Esophagus squamous epithelium (tissue), 5 donors: ENCODE measurements at regions not wholly inside any gene's neighbourhood (a gene's known extent, or its start where the extent isn't known, plus 50 kb on each side); places are given as distances from the start of the nearest gene placed in this dataset.

Source experiments
- DNase-seq: peaks from one replicate; lab custom pipeline; 2025; lab: John Stamatoyannopoulos, UW
- H3K27ac ChIP-seq, 4 donors: fragments of 200-600 bp; sonication (generic); one replicate each; pipeline ENCODE4 v1.5.1; 2016 to 2019; ENCODE audit warnings: mild to moderate bottlenecking in 1 of 4
- H3K27me3 ChIP-seq, 4 donors: fragments of 200-600 bp; sonication (generic); 1 replicate in 3 of 4; 2 replicates in 1 of 4; pipeline versions ENCODE4 v1.5.1 to v1.6.0; 2017 to 2021; ENCODE audit warnings: antibody characterized with exemption in 1 of 4
- H3K36me3 ChIP-seq, 3 donors: fragments of 200-600 bp; sonication (generic); one replicate each; pipeline ENCODE4 v1.5.1; 2016 to 2019
- H3K4me1 ChIP-seq, 3 donors: fragments of 200-600 bp; sonication (generic); one replicate each; pipeline ENCODE4 v1.5.1; 2017 to 2019
- H3K4me3 ChIP-seq, 4 donors: fragments of 200-600 bp; sonication (generic); 1 replicate in 3 of 4; 2 replicates in 1 of 4; pipeline ENCODE4 v1.5.1; 2016 to 2019; ENCODE audit warnings: mild to moderate bottlenecking in 2 of 4, moderate library complexity in 1 of 4
- H3K9me3 ChIP-seq, 3 donors: fragments of 200-600 bp; sonication (generic); one replicate each; pipeline ENCODE4 v1.5.1; 2016 to 2019
- POLR2A ChIP-seq, 4 donors: fragments of 450-650 bp; IDR thresholded peaks; one replicate each; pipeline ENCODE4 v1.6.1; 2017; ENCODE audit warnings: antibody characterized with exemption in 4 of 4, mild to moderate bottlenecking in 4 of 4, moderate library complexity in 3 of 4
- whole genome bisulfite sequencing, 2 donors: methylation state at CpG; one replicate each; pipeline ENCODE4 v1.1.5; 2018; 5-methylcytosine and 5-hydroxymethylcytosine counted together
- intact Hi-C: fragments of 100-400 bp; cut with DNase I; formaldehyde crosslinking; loops from one replicate; pipeline ENCODE4 v1.15.0; 2022
- TF ChIP-seq, protein P1 (sequence below), 6 experiments: fragments of 450-650 bp in 4 of 6; fragments of 200-600 bp in 2 of 6; sonication (generic) in 2 of 6; IDR thresholded peaks; one replicate each; pipeline ENCODE4 v1.5.1; 2016 to 2019; ENCODE audit warnings: antibody characterized with exemption in 6 of 6, mild to moderate bottlenecking in 4 of 6, moderate library complexity in 4 of 6
- donor health status: DM: yes; HTN: yes; CAD: no.

DNA sequence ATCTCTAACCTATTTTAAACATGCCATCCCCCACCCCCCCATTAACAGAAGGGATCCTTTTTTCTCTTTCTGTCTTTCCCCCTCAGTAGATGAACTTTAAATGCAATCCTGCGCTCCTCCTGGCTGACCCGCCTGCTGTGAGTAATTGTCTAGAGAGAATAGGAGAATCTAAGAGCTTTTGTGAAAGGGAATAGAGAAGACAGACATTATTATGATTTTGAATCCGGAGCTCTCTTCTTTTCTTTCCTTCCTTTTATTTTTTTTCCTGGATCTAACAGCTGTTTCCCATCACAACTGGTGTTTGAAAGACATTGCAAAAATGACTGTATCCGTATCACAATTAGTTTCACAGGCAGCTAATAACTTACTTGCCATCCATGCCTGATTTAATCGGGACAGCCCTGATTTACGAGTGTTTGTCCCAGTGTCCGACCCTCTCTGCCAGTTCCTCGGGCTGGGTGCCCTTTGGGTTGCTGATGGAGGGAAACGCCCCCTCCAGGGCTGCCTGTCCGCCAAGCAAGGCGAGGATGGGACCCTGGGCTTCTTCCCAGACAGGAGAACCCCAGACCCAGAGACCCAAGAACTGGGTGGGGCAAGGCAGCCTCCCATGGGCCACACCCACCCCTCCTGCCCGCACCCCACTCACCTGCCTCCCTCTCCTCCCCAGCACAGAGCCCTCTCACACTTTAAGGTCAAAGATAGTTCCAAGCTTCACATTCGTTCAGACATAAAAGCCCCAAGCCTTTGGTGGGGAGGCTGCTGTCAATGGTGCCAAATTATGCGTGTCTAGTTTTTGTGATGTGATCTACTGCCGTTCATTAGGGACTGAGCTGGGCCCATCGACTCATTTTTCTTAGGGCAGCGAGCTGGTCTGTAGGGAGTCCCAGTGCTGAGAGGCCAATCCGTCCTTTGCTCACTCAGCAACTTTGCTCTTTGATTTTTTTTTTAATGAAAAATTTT lies 231.7 kb downstream of the ZNF516 start:
- Histone ChIP-seq H3K4me1 (peaks cover 0 to 44% (median 18%) of the 10 kb centered on the region in 3 donors), H3K27me3 (no peaks in the 10 kb centered on the region), H3K27ac (peak overlapping the region in 1 of 4 donors; percentile 88), H3K4me3 (no peak overlapping the region), H3K36me3 (no peaks in the 10 kb centered on the region), H3K9me3 (no peaks in the 10 kb centered on the region)
- TF ChIP-seq, protein P1, sequence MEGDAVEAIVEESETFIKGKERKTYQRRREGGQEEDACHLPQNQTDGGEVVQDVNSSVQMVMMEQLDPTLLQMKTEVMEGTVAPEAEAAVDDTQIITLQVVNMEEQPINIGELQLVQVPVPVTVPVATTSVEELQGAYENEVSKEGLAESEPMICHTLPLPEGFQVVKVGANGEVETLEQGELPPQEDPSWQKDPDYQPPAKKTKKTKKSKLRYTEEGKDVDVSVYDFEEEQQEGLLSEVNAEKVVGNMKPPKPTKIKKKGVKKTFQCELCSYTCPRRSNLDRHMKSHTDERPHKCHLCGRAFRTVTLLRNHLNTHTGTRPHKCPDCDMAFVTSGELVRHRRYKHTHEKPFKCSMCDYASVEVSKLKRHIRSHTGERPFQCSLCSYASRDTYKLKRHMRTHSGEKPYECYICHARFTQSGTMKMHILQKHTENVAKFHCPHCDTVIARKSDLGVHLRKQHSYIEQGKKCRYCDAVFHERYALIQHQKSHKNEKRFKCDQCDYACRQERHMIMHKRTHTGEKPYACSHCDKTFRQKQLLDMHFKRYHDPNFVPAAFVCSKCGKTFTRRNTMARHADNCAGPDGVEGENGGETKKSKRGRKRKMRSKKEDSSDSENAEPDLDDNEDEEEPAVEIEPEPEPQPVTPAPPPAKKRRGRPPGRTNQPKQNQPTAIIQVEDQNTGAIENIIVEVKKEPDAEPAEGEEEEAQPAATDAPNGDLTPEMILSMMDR (IDR thresholded peaks at IDR 0.05) = no peak
- no peak for TF ChIP-seq POLR2A (IDR thresholded peaks at IDR 0.05)
- intact Hi-C loops = no loop called here
- 50 to 60% methylated on average over 12 to 13 of the region's 18 CpGs for WGBS, 2 donors
- no peak for DNase-seq

DNA sequence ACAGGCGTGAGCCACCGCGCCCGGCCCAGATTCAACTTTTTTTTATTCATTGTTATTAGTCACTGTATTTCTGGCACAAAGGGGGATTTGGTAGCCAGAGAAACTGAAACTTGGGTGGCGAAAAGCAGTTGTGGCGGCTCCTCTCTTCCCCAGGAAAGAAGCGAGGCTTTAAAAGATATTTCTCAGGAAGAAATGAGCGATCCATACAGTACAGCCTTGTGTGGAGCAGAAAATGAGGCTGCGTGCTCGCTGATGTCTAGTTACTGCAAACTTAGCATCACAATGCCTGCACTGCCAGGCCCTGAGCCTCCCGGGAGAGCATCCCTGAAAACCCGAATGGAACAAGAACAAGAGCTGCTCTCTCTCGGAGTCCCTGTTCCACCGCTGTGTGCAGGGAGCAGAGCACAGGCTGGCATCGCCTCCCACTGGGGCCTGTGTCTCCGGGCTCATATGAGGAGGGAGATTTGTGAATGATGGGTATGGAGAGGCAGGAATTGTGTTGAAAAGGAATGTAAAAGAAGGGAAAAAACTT lies 234.0 kb downstream of the ZNF516 start:
- H3K4me1 ChIP-seq = peaks cover 0 to 37% (median 18%) of the 10 kb centered on the region in 3 donors
- H3K27ac ChIP-seq = no peak overlapping the region
- no peak overlapping the region for H3K4me3 ChIP-seq
- no peaks in the 10 kb centered on the region for H3K36me3 ChIP-seq
- no peaks in the 10 kb centered on the region for H3K27me3 ChIP-seq
- no peaks in the 10 kb centered on the region for H3K9me3 ChIP-seq
- DNase-seq = no peak
- intact Hi-C loops = no loop called here
- TF ChIP-seq POLR2A (IDR thresholded peaks at IDR 0.05) = no peak
- TF ChIP-seq, protein P1 (IDR thresholded peaks at IDR 0.05) = no peak
- WGBS, 2 donors = 82 to 88% methylated on average over 8 to 9 of the region's 16 CpGs

GRCh38 chr18:76259711-76260110 lies 235.3 kb downstream of the ZNF516 start:
- intact Hi-C loops = no loop called here
- no peak for DNase-seq
- Histone ChIP-seq H3K9me3 (no peaks in the 10 kb centered on the region), H3K27me3 (no peaks in the 10 kb centered on the region), H3K4me1 (peaks cover 0 to 27% (median 10%) of the 10 kb centered on the region in 3 donors), H3K36me3 (no peaks in the 10 kb centered on the region), H3K27ac (no peak overlapping the region), H3K4me3 (no peak overlapping the region)
- WGBS, 2 donors = 78 to 86% methylated on average over 11 of the region's 11 CpGs
- TF ChIP-seq POLR2A (IDR thresholded peaks at IDR 0.05) = no peak
- TF ChIP-seq, protein P1 (IDR thresholded peaks at IDR 0.05) = no peak

DNA sequence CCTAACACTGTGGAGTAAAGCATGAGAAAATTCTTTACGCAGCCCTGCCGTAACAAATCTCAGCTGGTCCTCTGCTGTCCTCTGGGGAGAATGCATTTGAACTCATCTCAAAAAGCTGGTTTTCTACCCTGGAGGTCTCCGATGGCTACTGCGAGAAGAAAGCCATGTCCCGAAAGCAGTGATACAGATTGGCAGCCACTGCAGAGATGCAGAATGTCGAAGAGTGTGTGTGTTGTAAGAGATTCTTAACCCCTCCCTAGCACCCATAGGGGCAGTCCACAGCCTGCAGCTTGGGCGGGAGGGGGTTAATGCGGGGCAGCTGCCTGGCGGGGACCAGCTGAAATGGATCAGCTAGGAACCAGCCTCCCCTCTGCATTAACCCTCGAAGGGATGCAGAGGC lies 235.9 kb downstream of the ZNF516 start:
- no peaks in the 10 kb centered on the region for H3K36me3 ChIP-seq
- DNase-seq = no peak
- peaks cover 0 to 21% (median 4%) of the 10 kb centered on the region in 3 donors for H3K4me1 ChIP-seq
- no peak for TF ChIP-seq POLR2A (IDR thresholded peaks at IDR 0.05)
- TF ChIP-seq, protein P1 (IDR thresholded peaks at IDR 0.05) = no peak
- intact Hi-C loops = no loop called here
- no peak overlapping the region for H3K4me3 ChIP-seq
- H3K27me3 ChIP-seq = no peaks in the 10 kb centered on the region
- no peaks in the 10 kb centered on the region for H3K9me3 ChIP-seq
- no peak overlapping the region for H3K27ac ChIP-seq
- WGBS, 2 donors = 60 to 61% methylated on average over 4 to 10 of the region's 10 CpGs

DNA sequence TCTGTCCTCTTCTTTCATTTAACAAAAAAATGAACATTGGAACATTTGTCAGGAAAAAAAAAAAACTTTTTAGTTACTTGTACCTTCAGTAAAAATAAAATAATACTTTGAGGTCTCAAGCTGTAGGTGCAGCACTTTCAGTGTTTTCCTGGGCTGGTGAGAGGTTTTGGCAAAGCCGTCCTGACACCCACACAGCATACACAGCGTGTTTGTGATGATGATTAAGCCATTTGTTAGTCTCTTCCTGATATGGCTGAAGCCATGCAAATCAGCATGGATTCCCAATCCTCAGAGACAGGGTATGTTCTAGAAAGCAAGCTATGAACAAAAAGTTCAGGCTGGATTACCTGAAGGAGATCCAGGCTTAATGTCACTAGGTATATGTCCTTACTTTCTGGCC lies 236.8 kb downstream of the ZNF516 start:
- Histone ChIP-seq H3K27ac (no peak overlapping the region), H3K27me3 (no peaks in the 10 kb centered on the region), H3K4me3 (no peak overlapping the region), H3K9me3 (no peaks in the 10 kb centered on the region), H3K4me1 (peaks cover 0 to 12% (median 0%) of the 10 kb centered on the region in 3 donors), H3K36me3 (no peaks in the 10 kb centered on the region)
- no peak for DNase-seq
- 11 to 39% methylated on average over 2 of the region's 2 CpGs for WGBS, 2 donors
- intact Hi-C loops = no loop called here
- TF ChIP-seq, protein P1 (IDR thresholded peaks at IDR 0.05) = no peak
- no peak for TF ChIP-seq POLR2A (IDR thresholded peaks at IDR 0.05)
